A673 (cell line): ENCODE measurements at regions not wholly inside any gene's neighbourhood (a gene's known extent, or its start where the extent isn't known, plus 50 kb on each side); places are given as distances from the start of the nearest gene placed in this dataset.

Experiments
- BruUV-seq: library from RNA; stranded (reverse); fragments of 400-500 nt; replicated peaks from 2 replicates; lab custom pipeline; 2021; lab: Mats Ljungman, UMichigan
- CTCF ChIA-PET: fragments of 300-600 bp; sonication (Branson Sonifier 250); formaldehyde crosslinking; loops from one replicate; lab custom pipeline; 2022; ENCODE audit warnings: antibody characterized with exemption; lab: Charles Lee
- POLR2A ChIA-PET: fragments of 300-600 bp; sonication (Branson Sonifier 250); formaldehyde crosslinking; loops from one replicate; lab custom pipeline; 2022; ENCODE audit warnings: antibody characterized with exemption; ENCODE audit not compliant: low non-redundant PET; lab: Charles Lee
- DNase-seq: peaks from one replicate; pipeline ENCODE4 v3.0.0-alpha.2; 2015; ENCODE audit warnings: low spot score
- H3K27ac ChIP-seq: fragments of 200-600 bp; sonication (generic); 2 replicates; pipeline ENCODE4 v1.5.1; 2016; ENCODE audit warnings: mixed run types, low read depth, mild to moderate bottlenecking, mixed read lengths, antibody characterized with exemption, low read length; ENCODE audit not compliant: poor library complexity, severe bottlenecking
- H3K27me3 ChIP-seq: fragments of 200-600 bp; sonication (generic); replicated peaks from 2 replicates; pipeline ENCODE4 v1.6.1; 2017; ENCODE audit warnings: mixed run types, low read depth, mild to moderate bottlenecking, mixed read lengths, antibody characterized with exemption, low read length; ENCODE audit not compliant: insufficient read depth, poor library complexity
- H3K36me3 ChIP-seq: fragments of 200-600 bp; sonication (generic); 2 replicates; pipeline ENCODE4 v1.6.1; 2016; ENCODE audit warnings: mixed run types, mild to moderate bottlenecking, mixed read lengths, antibody characterized with exemption, low read length; ENCODE audit not compliant: insufficient read depth, poor library complexity, severe bottlenecking
- H3K4me1 ChIP-seq: fragments of 200-600 bp; sonication (generic); 2 replicates; pipeline ENCODE4 v1.6.1; 2017; ENCODE audit warnings: mixed run types, mild to moderate bottlenecking, mixed read lengths, antibody characterized with exemption, low read length; ENCODE audit not compliant: insufficient read depth, poor library complexity, severe bottlenecking
- H3K4me3 ChIP-seq: fragments of 200-600 bp; sonication (generic); 2 replicates; pipeline ENCODE4 v1.5.1; 2016; ENCODE audit warnings: low read depth, mixed run types, mild to moderate bottlenecking, mixed read lengths, low read length; ENCODE audit not compliant: poor library complexity, severe bottlenecking
- H3K9me3 ChIP-seq: fragments of 200-600 bp; sonication (generic); 2 replicates; pipeline ENCODE4 v1.6.1; 2016; ENCODE audit warnings: mixed run types, low read depth, mild to moderate bottlenecking, mixed read lengths, antibody characterized with exemption, low read length; ENCODE audit not compliant: poor library complexity, severe bottlenecking
- EZH2 ChIP-seq: fragments of 200-600 bp; sonication (generic); IDR thresholded peaks from 2 replicates; pipeline ENCODE4 v1.6.1; 2017; ENCODE audit warnings: borderline replicate concordance, low read depth, mild to moderate bottlenecking, mixed read lengths, antibody characterized with exemption, low read length; ENCODE audit not compliant: poor library complexity, severe bottlenecking
- intact Hi-C: fragments of 100-400 bp; cut with micrococcal nuclease; formaldehyde crosslinking; loops from one replicate; pipeline ENCODE4 v1.10.0; 2022; ENCODE audit not compliant: unreplicated experiment
- TF ChIP-seq, protein P1 (sequence below): fragments of 300-800, 200-600 bp; sonication (generic); conservative IDR thresholded peaks from 2 replicates; pipeline ENCODE4 v1.5.1; 2017; ENCODE audit warnings: low read depth, mild to moderate bottlenecking, antibody characterized with exemption, low read length, moderate library complexity, mixed read lengths

DNA sequence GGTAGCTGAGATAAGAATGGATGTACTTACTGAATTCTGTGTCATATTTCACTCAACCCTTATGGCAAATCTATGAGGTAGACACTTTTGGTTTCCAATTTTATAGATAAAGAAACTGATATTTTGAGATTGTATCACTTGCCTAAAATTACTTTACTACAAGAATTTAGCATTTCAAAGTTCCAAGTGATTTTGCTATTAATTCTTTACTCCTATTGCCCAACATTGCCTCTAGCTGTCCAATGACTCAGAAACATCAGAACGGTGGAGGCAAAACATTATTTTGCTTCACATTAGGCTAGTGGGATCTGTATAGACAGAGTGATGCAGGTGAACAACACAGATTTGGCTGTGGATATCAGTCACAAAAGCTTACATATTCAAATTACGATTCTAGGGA, 747.2 kb upstream of the NEGR1 start:
- intact Hi-C loops = no loop called here
- POLR2A ChIA-PET = no interaction called here
- no peaks in the 10 kb centered on the region for H3K9me3 ChIP-seq
- no peak for DNase-seq
- H3K4me1 ChIP-seq = peaks cover 6% of the 10 kb centered on the region
- CTCF ChIA-PET = no interaction called here
- no peak overlapping the region for H3K27ac ChIP-seq
- no peak overlapping the region for H3K4me3 ChIP-seq
- BruUV-seq = no TSS peak
- TF ChIP-seq, protein P1, sequence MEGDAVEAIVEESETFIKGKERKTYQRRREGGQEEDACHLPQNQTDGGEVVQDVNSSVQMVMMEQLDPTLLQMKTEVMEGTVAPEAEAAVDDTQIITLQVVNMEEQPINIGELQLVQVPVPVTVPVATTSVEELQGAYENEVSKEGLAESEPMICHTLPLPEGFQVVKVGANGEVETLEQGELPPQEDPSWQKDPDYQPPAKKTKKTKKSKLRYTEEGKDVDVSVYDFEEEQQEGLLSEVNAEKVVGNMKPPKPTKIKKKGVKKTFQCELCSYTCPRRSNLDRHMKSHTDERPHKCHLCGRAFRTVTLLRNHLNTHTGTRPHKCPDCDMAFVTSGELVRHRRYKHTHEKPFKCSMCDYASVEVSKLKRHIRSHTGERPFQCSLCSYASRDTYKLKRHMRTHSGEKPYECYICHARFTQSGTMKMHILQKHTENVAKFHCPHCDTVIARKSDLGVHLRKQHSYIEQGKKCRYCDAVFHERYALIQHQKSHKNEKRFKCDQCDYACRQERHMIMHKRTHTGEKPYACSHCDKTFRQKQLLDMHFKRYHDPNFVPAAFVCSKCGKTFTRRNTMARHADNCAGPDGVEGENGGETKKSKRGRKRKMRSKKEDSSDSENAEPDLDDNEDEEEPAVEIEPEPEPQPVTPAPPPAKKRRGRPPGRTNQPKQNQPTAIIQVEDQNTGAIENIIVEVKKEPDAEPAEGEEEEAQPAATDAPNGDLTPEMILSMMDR = no peak
- no peak for TF ChIP-seq EZH2
- H3K36me3 ChIP-seq = no peaks in the 10 kb centered on the region
- no peaks in the 10 kb centered on the region for H3K27me3 ChIP-seq

DNA sequence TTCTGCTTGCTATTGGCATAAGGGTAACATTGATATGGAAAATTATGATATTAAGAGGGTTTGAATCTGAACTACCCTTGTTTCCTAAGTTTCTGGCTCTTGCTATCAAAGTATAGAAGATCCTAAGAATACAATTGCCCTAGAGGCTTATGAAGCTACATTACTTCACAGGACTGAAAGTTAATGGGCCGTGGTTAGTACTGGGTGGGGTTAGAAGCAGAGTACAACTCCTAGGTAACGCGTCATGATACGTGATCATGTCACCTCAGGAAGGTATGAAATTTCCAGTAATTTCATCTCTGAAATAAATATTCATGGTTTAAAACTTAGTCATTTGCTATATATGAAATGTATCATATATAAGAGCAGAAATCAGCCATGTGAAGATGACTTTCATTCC, 743.8 kb upstream of the NEGR1 start:
- Histone ChIP-seq H3K4me3 (no peak overlapping the region), H3K27ac (no peak overlapping the region), H3K27me3 (no peaks in the 10 kb centered on the region), H3K36me3 (no peaks in the 10 kb centered on the region), H3K4me1 (no peaks in the 10 kb centered on the region), H3K9me3 (no peaks in the 10 kb centered on the region)
- BruUV-seq = no TSS peak
- POLR2A ChIA-PET = no interaction called here
- TF ChIP-seq, protein P1 = no peak
- no peak for TF ChIP-seq EZH2
- intact Hi-C loops = no loop called here
- no peak for DNase-seq
- CTCF ChIA-PET = no interaction called here

DNA sequence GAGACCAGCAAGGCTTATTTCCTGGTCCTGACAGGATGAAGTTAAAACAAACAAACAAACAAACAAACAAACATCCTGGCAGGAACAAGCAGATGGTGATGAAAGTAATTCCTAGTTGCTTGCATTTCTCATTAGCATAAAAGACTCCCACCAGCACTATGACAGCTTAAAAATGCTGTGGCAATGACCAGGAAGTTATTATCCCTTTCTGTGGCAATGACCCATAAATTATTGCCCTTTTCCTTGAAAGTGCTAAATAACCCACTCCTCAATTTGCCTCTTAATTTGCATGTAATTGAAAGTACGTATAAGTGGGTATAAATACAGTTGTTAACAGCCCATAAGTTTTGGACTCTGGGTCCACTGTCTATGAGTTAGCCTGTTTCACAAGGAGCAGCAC, 727.6 kb upstream of the NEGR1 start:
- TF ChIP-seq, protein P1 = no peak
- TF ChIP-seq EZH2 = no peak
- BruUV-seq = no TSS peak
- intact Hi-C loops = no loop called here
- CTCF ChIA-PET = no interaction called here
- POLR2A ChIA-PET = no interaction called here
- Histone ChIP-seq H3K9me3 (peaks cover 3% of the 10 kb centered on the region), H3K4me3 (no peak overlapping the region), H3K36me3 (no peaks in the 10 kb centered on the region), H3K27ac (no peak overlapping the region), H3K4me1 (peaks cover 7% of the 10 kb centered on the region), H3K27me3 (no peaks in the 10 kb centered on the region)
- peak; percentile 50 for DNase-seq

DNA sequence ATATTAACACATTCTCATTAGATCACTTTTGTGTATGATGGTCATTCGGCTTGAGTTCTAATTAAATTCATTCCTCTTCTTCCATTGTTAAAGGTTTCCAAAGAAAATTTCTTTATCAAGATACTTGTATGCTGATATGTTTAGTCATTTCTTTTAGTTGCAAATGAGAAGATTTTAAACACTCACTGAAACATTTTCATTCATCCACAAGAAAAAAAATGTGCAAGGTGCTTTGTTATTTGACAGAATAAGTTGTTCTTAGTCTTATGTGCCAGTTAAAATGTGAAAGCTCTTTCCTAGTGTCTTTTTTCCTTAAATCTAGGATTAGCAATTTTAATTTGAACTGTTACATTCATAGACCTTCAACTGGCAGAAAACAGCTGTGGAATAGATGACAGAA, 727.0 kb upstream of the NEGR1 start:
- H3K4me1 ChIP-seq = peaks cover 7% of the 10 kb centered on the region
- H3K36me3 ChIP-seq = no peaks in the 10 kb centered on the region
- no peak for DNase-seq
- H3K27ac ChIP-seq = no peak overlapping the region
- no peaks in the 10 kb centered on the region for H3K27me3 ChIP-seq
- H3K4me3 ChIP-seq = no peak overlapping the region
- peaks cover 3% of the 10 kb centered on the region for H3K9me3 ChIP-seq
- CTCF ChIA-PET = no interaction called here
- intact Hi-C loops = no loop called here
- TF ChIP-seq, protein P1 = no peak
- TF ChIP-seq EZH2 = no peak
- no TSS peak for BruUV-seq
- POLR2A ChIA-PET = no interaction called here
